ENCODE measurements at regions not wholly inside any gene's neighbourhood (a gene's known extent, or its start where the extent isn't known, plus 50 kb on each side); places are given as distances from the start of the nearest gene placed in this dataset.
"Not testable (repeated sequence)": the region's sequence is repeated elsewhere in the genome, so short reads cannot be mapped to it uniquely, and the experiment has no call there.

DNA sequence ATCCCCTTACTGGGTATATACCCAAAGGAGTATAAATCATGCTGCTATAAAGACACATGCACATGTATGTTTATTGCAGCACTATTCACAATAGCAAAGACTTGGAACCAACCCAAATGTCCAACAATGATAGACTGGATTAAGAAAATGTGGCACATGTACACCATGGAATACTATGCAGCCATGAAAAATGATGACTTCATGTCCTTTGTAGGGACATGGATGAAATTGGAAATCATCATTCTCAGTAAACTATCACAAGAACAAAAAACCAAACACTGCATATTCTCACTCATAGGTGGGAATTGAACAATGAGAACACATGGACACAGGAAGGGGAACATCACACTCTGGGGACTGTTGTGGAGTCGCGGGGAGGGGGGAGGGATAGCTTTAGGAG is 161.7 kb upstream of the PHACTR1 start:
- DNase-seq: not testable (repeated sequence)

DNA sequence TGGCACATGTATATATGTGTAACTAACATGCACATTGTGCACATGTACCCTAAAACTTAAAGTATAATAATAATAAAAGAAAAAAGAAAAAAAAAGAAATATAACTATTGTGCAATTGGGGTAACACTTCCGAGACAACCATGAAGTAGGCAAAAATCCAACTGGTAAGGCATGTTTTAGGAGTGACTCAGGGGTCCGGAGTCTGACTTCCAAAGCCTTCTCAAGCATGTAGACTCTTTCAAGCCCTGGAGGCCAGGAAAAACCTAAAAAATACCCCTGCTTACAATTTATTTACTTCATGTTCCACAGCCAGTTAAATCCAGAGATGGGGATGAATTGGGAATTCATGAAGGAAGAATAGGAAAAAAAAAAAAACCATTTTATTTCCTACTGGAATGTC is 161.3 kb upstream of the PHACTR1 start:
- no peak for DNase-seq

DNA sequence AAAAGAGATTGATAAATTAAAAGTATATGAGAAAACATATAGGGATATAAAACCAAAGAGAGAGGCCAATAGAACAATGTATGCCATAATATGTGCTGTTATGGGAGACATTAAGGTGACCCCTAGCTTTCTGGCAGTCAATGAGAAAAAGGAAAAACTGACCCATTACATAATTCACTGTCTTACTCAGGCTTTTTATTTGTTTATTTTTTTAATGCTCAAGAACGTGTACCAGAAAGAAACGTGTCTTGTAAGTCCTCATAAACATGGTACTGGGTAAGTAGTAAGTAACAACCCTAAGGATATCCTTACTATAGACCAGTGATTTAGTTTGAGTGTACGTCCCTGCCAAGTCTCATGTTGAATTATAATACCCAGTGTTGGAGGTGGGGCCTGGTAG is 160.8 kb upstream of the PHACTR1 start:
- no peak for DNase-seq

DNA sequence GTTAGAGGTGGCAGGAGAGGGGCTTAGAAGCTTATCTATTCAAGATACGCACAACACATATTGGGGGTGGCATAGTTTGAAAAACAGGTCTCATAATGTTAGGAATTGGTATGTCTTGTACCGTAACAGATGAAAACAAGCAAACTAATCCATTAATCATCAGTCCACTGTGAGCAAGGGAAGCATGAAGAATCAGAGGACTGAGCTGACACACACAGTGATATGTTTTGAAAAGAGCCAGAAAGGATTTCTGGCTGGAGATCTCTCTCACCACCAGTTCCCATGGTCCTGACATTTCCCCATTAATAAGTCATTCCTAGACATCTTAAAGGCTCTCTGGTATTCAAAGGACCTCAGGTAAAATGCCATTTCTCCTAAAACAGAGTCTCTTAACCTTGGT is 158.8 kb upstream of the PHACTR1 start:
- DNase-seq: no peak

DNA sequence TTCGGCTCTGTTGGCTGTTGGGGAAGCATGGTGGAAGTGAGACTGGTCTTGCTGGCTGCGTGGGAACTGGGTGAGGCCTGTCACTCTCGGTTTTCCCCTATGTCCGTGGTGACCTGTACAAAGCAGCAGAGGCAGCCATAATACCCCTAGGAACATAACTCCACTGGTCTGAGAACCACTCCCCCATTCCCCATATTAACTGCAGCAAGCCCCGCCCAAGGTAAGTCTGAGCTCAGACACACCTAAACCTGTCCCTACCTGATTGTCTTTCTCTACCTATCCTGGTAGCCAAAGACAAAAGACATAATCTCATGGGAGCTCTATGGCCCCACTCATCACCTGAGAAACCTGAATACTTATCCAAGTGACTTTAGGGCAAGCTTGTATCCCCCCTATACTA is 156.3 kb upstream of the PHACTR1 start:
- no peak for DNase-seq

DNA sequence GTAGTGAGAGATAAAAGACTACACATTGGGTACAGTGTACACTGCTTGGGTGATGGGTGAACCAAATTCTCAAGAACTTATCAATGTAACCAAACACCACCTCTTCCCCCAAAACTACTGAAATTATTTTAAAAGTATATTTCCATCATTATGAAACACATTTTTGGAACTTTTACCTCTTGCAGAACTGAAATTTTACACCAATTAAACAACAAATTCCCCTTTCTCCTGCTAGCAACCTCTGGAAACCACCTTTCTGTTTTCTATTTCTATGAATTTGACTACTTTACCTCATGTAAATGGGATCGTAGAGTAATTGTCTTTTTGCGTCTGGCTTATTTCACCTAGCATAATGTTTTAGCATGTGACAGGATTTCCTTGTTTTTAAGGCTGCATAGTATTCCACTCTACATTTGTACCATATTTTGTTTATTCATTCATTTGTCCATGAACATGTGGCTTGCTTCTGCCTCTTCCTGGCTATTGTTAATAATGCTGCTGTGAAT is 149.9 kb upstream of the PHACTR1 start:
- no peak for DNase-seq

DNA sequence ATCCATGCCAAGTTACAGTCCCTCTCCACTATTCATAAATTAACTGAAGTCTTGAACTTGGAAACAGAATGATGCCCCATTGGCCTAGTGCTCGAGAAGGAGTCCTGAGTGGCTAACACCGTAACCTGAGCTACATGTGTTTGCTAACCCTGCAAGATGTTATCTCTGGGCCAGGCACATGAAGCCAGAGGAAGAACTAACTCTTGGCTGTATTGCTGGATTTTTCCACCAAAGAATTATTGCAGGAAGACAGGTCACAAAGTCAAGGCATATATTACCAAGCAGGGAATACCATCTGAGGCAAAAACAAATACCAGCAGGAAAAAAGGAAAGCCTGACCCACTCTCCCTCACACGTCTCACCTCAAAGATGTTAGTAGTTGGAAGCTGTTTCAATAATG is 148.9 kb upstream of the PHACTR1 start:
- DNase-seq: no peak

DNA sequence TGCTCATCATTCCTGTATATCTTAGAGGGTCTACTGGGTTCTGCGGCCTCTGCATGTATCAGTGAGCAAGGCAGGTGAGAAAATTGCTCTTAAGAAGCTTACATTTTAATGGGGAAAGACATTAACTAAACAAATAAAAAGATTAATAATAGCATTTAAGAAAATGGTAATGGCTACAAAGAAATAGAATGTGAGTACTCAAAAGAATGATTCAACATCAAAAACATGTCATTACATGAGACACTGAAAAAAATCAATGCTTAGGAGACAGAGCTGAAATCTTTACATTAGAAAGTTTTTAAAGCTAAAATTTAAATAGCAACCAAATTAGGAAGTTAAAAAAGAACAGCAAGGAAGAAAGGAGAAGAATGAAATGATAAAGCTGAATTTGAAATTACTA is 146.9 kb upstream of the PHACTR1 start:
- no peak for DNase-seq

DNA sequence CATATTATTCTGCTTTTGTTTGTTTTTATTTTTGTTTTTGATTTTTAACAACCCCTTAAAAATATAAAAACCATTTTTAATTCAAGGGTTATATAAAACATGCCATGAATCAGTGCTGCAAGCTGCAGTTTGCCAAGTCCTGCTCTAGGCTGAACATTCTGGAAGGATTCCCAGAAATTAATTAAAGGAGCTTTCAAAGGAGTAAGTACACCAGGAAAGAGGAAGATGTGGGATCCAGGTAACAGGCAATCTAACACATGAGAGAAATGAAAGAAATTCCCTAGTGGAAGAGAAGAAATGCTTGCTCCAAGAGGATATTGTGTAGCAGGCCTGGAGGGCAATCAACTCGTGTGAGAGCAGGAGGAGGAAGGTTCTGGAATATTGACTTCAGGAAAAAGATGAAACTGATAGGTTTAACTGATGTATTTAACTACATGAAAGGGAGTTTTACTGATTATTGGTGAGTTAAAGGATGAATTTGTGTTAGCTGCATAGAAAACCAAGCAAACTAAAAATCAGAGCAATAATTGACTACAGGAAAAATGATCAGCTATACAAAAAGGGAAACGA is 146.0 kb upstream of the PHACTR1 start:
- no peak for DNase-seq

DNA sequence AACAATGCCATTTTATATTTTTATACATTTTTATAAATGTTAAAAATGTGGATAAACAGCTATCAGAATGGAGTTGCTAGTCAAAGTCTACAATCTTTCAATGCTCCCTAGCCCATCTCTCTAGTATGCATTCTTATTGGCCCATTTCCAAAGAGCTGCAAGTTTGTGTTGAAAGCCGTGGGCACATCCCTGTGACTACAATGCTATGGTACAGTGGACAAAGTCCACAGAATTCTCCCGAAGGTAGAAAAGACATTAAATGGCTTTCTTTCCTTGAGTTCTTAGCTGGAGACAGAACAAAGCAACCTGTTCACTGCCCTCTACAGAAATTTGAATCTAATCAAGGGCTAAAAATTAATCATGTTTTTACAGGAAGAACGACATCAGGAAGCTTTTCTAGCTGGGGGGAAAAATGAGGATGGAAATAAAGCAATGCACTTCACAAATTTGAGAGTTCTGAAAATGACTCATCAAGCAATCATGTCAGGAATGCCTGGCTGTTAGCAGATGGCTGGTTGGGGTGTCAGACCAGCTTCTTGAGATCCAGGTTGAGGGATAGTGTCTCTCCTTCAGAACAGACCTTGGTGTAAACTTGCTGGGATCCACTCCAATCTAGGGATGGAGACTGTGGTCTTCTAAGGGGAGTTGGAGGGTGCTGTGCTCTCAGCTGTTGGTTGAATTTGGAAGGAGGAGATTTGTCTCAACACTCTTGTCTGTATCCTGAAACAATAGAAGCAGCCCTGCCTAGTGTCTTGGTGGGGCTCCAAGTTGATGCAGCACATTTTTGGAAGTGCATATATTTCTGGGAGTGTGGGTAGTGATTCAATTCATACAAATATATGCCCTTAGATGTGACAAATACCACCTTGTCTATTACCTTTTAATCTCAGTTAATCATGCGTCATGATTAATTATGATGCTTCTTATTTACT is 143.4 kb upstream of the PHACTR1 start:
- DNase-seq: no peak

DNA sequence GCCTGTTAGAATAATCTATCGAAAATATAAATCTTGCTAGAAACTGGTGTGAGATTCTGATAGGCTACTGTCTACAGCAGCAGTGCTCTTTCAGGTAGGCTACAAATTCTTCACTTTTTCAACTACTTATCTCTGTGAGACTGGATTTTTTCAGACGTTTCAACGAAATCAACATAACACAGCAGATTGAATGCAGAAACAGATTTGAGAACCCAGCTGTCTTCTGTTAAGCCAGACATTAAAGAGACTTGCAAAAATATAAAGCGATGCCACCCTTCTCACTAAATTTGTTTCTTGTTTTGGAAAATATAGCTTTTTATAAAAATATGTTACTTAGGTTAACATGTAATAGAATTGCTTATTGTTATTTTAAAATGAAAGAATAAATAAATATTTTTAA is 140.6 kb upstream of the PHACTR1 start:
- no peak for DNase-seq

DNA sequence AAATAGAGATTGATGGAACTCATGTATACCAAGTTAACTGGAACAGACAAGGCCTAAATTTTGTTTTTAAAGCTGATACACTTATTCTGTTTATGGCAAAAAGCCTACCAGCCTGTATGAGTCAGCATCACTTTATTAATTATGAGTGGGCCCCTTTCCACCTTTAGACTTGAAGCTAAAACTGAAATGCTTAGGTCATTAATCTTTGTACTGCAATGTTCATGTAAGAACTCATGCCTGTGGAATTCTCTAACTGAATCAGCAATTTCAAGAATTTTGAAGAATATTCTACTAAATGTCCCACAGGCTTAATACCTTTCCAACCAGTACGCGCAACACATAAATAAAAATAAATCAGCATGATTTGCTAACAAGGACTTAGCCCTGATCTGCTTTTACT is 140.2 kb upstream of the PHACTR1 start:
- DNase-seq: no peak

DNA sequence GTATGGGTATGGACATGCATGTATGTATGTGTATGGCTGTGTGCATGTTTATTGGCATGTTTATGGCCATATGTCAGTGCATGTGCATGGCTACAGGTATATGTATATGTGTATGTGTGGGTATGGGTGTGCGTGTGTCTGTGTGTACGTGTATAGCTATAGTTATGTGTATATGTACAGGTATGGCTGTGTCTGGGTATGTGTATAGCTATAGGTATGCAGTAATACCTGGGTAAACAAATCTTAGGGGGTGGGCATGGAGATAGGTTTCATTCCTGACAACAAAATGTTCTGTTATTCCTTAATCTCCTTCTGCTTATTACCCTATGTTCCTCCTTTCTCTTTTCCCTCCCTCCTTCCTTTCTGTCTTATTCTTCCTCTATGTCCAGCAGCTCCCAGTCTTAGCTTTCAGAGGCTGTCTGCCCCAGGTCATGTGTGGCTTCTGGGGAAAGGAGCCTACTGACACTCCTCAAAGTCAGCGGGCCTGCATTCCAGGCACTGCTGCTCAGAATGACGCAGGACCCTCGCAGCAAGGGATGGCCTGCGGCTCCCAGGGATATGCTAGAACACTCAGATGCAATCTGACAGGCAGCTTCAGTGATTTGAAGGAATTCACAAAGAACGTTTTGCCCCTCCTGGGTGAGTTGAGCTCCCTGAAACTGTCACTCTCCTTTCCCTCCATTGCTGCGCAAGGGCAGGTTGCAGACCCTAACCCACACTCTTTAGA is 139.3 kb upstream of the PHACTR1 start:
- DNase-seq: no peak

DNA sequence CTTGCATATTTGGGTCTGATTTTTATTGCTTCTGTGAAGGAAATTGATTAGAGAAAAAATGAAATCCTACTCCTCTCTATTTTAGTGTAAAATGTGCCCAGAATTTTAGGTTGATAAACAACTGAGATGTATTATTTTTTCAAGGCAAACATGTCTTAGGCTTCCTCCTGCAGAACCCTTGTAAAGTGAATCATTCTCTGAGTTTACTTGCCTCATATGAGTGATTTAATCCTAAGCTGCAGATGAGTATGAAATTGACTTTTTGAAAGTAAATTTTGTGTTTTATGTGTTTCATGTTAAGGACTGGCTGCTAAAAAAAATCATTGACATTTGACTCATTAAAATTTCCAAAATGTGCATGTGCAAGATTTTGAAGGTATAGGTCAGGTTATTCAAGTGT is 138.5 kb upstream of the PHACTR1 start:
- no peak for DNase-seq

DNA sequence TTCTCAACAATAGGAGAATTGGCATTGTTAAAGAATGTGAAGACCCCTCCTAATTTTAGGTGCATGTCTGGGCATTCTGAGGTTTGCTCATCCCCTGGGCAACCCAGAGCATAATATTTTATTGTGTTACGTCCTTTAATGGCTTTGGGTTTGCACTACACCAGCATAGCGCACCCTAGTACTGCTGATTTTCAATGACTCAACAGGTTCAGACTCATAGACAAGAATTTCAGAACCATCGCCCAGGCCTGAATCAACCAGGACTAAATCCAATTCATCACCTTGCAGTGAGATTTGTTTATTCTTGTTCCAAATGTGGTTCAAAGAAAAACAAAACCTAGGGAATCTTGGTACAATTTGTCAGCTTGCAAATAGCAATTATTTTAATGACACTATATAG is 137.8 kb upstream of the PHACTR1 start:
- no peak for DNase-seq

DNA sequence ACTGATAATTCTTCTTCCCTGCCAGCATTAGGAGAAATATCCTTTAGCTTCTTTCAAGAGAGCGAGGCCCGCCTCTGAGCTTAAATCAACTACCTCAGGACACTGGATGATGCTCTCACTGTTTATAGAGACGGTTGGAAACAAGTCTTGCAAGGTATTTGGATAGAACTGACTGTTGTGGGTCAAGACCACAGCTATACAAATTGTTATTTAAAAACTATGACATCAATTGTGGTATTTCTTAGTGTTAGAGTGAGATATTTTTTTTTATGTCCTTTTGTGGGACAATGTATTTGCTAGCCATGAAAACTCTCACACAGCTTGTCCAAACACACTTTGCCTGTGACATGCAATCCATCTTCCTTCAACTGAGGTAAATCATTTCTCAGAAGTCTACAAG is 136.3 kb upstream of the PHACTR1 start:
- no peak for DNase-seq

DNA sequence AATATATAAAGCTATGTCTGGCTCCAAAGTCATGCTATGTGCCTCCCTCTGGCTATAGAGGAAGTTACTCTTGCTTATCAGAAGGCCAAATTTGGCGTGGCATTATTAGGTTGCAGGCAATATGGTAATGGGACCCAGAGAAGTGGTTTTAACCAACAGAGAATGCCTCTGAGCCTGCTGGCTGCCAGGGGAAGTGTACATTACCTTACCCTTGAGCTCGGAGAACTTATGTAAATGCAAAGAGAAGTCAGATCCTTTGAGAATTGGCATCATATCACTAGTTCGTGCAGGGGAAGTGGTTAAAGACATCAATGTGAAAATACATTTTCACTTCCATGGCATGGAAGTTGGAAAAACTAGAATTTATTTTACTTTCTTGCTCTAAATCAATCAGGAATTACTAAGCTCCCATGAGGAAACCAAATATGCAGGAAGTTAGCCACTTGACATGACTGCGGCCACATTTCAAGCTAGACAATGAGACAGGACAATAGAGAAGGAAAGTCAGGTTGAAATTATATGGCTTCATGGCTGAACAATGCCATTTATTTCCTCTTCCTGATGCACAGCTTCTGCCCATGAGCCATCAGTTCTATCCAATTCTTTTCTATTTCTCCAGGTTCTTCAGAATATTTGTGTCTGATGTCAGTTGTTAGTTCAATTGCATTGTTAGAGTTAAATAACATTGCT is 134.0 kb upstream of the PHACTR1 start:
- no peak for DNase-seq

DNA sequence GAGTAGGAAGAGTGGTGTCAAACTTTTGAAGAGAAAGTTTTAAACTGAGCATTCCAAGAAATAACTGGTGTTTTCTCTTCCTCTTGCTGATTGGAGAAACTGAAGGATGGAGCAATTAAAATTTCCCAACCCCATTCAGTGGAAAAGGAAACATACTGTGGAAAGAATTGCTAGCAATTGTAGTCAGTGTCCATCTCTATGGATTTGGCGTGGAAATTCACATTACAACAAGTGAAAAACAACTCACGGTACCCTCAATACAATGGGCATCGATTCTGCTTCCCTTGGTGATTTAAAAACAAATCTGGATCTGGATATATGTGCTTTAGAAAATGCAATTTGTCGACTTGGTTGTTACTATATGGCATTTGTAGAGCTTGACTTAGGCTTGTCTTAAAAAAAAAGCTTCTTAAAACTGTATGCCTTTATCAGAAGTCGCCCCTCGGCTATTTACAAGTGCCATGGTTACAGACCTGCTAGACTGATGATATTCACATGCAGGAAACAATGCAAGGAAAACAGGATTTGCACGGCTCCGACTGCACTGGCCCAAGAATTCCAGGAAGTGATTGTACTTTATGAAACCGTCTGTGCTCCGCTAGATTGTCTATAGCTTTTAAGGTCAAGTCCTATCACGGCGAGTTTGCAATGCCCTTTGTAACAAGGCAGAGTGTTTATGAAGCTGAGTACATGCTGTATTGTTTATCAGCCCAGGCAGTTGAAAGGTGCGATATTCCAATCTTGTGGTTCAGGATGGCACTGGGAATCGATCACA is 131.7 kb upstream of the PHACTR1 start:
- DNase-seq: no peak

DNA sequence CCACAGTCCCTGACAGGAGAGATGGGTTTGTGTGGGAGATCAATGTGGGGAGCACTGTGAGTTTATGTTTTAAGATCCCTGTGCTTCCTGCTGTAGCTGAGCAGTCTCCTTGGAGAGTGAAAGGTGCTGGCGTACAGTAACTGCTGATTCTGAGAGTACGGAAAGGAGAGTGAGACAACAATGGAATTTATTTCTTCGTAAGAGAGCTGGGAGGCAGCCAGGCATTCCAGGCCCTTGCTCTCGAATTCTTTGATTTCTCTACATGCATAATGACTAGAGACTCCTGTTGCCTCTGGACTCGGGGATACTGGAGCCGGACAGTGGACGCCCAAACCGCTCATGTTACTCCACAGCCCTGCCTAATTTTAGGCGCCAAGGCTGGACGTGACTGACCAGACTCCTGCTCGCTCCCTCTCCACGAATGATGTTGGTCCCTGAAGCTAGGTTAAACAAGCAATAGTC is 131.0 kb upstream of the PHACTR1 start:
- no peak for DNase-seq

DNA sequence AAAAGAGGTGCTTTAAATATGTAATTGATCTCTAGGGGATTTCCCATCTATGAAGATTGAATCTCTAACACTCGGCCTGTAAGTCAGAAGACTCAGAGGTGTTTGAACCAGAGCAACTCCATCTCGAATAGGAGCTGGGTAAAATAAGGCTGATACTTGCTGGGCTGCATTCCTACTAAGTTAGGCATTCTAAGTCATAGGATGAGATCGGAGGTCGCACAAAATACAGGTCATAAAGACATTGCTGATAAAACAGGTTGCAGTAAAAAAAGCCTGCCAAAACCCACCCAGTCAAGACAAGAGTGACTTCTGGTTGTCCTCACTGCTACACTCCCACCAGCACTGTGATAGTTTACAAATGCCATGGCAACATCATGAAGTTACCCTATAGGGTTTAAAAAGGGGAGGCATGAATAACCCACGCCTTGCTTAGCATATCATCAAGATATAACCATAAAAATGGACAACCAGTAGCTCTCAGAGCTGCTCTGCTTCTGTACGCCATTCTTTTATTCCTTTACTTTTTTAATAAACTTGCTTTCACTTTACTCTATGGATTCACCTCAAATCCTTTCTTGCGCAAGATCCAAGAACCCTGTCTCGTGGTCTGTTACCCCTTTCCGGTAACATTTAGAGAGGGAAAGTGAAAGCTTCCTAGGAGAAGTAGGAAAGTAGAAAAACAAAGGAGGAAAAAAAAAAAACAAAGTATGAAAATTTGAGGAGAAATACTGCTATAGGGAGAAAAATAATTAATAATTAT is 129.7 kb upstream of the PHACTR1 start:
- DNase-seq: no peak

DNA sequence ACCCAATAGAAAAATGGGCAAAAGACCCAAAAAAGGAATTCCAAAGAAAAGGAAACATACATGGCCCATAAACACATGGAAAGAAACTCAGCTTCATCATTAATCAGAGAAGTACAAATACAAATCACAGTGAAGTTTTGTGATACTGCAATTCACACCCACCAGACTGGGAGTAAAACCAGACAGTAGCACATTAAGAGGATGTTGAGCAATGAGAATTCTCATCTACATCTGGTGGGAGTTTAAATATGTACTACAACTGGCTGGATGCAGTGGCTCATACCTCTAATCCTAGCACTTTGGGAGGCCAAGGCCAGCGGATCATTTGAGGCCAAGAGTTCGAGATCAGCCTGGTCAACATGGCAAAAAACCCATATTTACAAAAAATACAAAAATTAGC is 125.7 kb upstream of the PHACTR1 start:
- no peak for DNase-seq

DNA sequence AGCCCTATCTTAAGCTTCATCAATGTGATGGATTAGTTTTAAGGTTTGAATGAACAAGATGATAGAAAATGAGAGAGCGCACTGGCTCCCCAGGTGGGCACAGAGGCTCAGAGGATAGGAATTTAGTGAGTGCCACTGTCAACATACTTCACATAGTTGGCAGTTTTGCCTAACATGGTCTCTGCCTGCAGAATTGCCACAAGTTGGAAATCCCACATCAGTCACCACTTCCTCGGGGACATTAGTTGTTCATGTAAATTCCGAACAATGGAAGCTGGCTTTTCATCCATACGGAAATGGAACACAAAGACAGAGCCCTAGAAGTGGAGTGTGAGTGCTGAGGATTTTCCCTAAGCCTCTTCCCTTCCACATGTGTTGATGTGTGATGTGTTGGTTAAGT is 123.9 kb upstream of the PHACTR1 start:
- DNase-seq: no peak
